ENCODE measurements at regions not wholly inside any gene's neighbourhood (a gene's known extent, or its start where the extent isn't known, plus 50 kb on each side); places are given as distances from the start of the nearest gene placed in this dataset.
"Not testable (repeated sequence)": the region's sequence is repeated elsewhere in the genome, so short reads cannot be mapped to it uniquely, and the experiment has no call there.

GRCh38 chr19:29873801-29874575 is 62.2 kb downstream of the CCNE1 start:
- H3K36me3 ChIP-seq (ENCODE audit: control insufficient read depth in 1 of 2, insufficient read depth in 2 of 2, low read depth in 1 of 2, low read length in 2 of 2) = no peaks in the 10 kb centered on the region
- peak overlapping the region in 1 of 2 experiments; percentile 33 for H3K4me3 ChIP-seq (ENCODE audit: insufficient read depth in 1 of 2, low read depth in 1 of 2, low read length in 2 of 2)
- H2BK5ac ChIP-seq (ENCODE audit: low read depth, low read length, poor library complexity, severe bottlenecking) = no peak overlapping the region
- WGBS = 49% methylated on average over 40 of the region's 40 CpGs
- H3K18ac ChIP-seq (ENCODE audit: low read depth in 1 of 2, low read length in 2 of 2) = no peak overlapping the region
- no peak overlapping the region for H2BK15ac ChIP-seq (ENCODE audit: low read depth, poor library complexity, severe bottlenecking)
- no peak overlapping the region for H3K27ac ChIP-seq (ENCODE audit: low read length, poor library complexity, severe bottlenecking)
- H2AK5ac ChIP-seq (ENCODE audit: low read length, severe bottlenecking) = no peak overlapping the region
- H3K79me1 ChIP-seq (replicated peaks; ENCODE audit: low read length, poor library complexity, severe bottlenecking) = no peaks in the 10 kb centered on the region
- no peak overlapping the region for H3K23ac ChIP-seq (ENCODE audit: low read length in 2 of 2)
- no peaks in the 10 kb centered on the region for H3K9me3 ChIP-seq (ENCODE audit: control insufficient read depth, low read length)
- no peak for DNase-seq
- no peak overlapping the region for H4K8ac ChIP-seq (ENCODE audit: low read length)
- peaks cover 42 to 55% of the 10 kb centered on the region in 2 experiments for H3K27me3 ChIP-seq (ENCODE audit: control insufficient read depth in 1 of 2, insufficient read depth in 1 of 2, low read length in 2 of 2)
- H3K4me2 ChIP-seq (ENCODE audit: low read length, poor library complexity, severe bottlenecking) = no peak overlapping the region
- no peak overlapping the region for H4K91ac ChIP-seq (ENCODE audit: low read length)
- no peak overlapping the region for H2BK120ac ChIP-seq (ENCODE audit: low read depth, low read length)
- H2AFZ ChIP-seq (ENCODE audit: low read depth, low read length) = no peak overlapping the region
- H3K4me1 ChIP-seq (ENCODE audit: control insufficient read depth, insufficient read depth, low read depth, low read length) = peaks cover 16% of the 10 kb centered on the region
- no peak overlapping the region for H3K14ac ChIP-seq (ENCODE audit: low read length in 2 of 2)
- no peak overlapping the region for H2BK12ac ChIP-seq (ENCODE audit: low read length in 2 of 2)
- no peak overlapping the region for H3K9ac ChIP-seq (ENCODE audit: low read length)
- H3K4ac ChIP-seq (ENCODE audit: low read depth in 1 of 2, low read length in 2 of 2) = no peak overlapping the region

GRCh38 chr19:29875931-29876330 is 64.1 kb downstream of the CCNE1 start:
- Histone ChIP-seq H3K9me3 (ENCODE audit: control insufficient read depth, low read length) (no peaks in the 10 kb centered on the region), H2BK12ac (ENCODE audit: low read length in 2 of 2) (no peak overlapping the region), H3K23ac (ENCODE audit: low read length in 2 of 2) (no peak overlapping the region), H3K79me1 (replicated peaks; ENCODE audit: low read length, poor library complexity, severe bottlenecking) (no peaks in the 10 kb centered on the region), H2BK5ac (ENCODE audit: low read depth, low read length, poor library complexity, severe bottlenecking) (no peak overlapping the region), H2BK15ac (ENCODE audit: low read depth, poor library complexity, severe bottlenecking) (no peak overlapping the region), H3K4me3 (ENCODE audit: insufficient read depth in 1 of 2, low read depth in 1 of 2, low read length in 2 of 2) (no peak overlapping the region), H3K4me1 (ENCODE audit: control insufficient read depth, insufficient read depth, low read depth, low read length) (peaks cover 16% of the 10 kb centered on the region), H2BK120ac (ENCODE audit: low read depth, low read length) (no peak overlapping the region), H2AFZ (ENCODE audit: low read depth, low read length) (no peak overlapping the region), H4K91ac (ENCODE audit: low read length) (no peak overlapping the region), H4K8ac (ENCODE audit: low read length) (no peak overlapping the region), H3K27ac (ENCODE audit: low read length, poor library complexity, severe bottlenecking) (no peak overlapping the region), H2AK5ac (ENCODE audit: low read length, severe bottlenecking) (no peak overlapping the region), H3K14ac (ENCODE audit: low read length in 2 of 2) (no peak overlapping the region), H3K4ac (ENCODE audit: low read depth in 1 of 2, low read length in 2 of 2) (no peak overlapping the region), H3K9ac (ENCODE audit: low read length) (no peak overlapping the region), H3K36me3 (ENCODE audit: control insufficient read depth in 1 of 2, insufficient read depth in 2 of 2, low read depth in 1 of 2, low read length in 2 of 2) (no peaks in the 10 kb centered on the region), H3K4me2 (ENCODE audit: low read length, poor library complexity, severe bottlenecking) (no peak overlapping the region), H3K27me3 (ENCODE audit: control insufficient read depth in 1 of 2, insufficient read depth in 1 of 2, low read length in 2 of 2) (peaks cover 50 to 66% of the 10 kb centered on the region in 2 experiments), H3K18ac (ENCODE audit: low read depth in 1 of 2, low read length in 2 of 2) (no peak overlapping the region)
- no peak for DNase-seq
- 84% methylated on average over 6 of the region's 7 CpGs for WGBS

- no peak overlapping the region for H3K9ac ChIP-seq (ENCODE audit: low read length)
- H3K4me3 ChIP-seq (ENCODE audit: insufficient read depth in 1 of 2, low read depth in 1 of 2, low read length in 2 of 2) = peak overlapping the region in 1 of 2 experiments; percentile 33
- no peak overlapping the region for H2AK5ac ChIP-seq (ENCODE audit: low read length, severe bottlenecking)
- WGBS = 78% methylated on average over 5 of the region's 6 CpGs
- H3K4ac ChIP-seq (ENCODE audit: low read depth in 1 of 2, low read length in 2 of 2) = no peak overlapping the region
- H2BK12ac ChIP-seq (ENCODE audit: low read length in 2 of 2) = no peak overlapping the region
- H3K4me1 ChIP-seq (ENCODE audit: control insufficient read depth, insufficient read depth, low read depth, low read length) = peaks cover 17% of the 10 kb centered on the region
- no peaks in the 10 kb centered on the region for H3K36me3 ChIP-seq (ENCODE audit: control insufficient read depth in 1 of 2, insufficient read depth in 2 of 2, low read depth in 1 of 2, low read length in 2 of 2)
- DNase-seq = no peak
- H3K27me3 ChIP-seq (ENCODE audit: control insufficient read depth in 1 of 2, insufficient read depth in 1 of 2, low read length in 2 of 2) = peaks cover 50 to 61% of the 10 kb centered on the region in 2 experiments
- no peak overlapping the region for H4K8ac ChIP-seq (ENCODE audit: low read length)
- H3K4me2 ChIP-seq (ENCODE audit: low read length, poor library complexity, severe bottlenecking) = no peak overlapping the region
- H2BK15ac ChIP-seq (ENCODE audit: low read depth, poor library complexity, severe bottlenecking) = no peak overlapping the region
- H3K9me3 ChIP-seq (ENCODE audit: control insufficient read depth, low read length) = no peaks in the 10 kb centered on the region
- H2AFZ ChIP-seq (ENCODE audit: low read depth, low read length) = no peak overlapping the region
- H3K18ac ChIP-seq (ENCODE audit: low read depth in 1 of 2, low read length in 2 of 2) = no peak overlapping the region
- no peak overlapping the region for H2BK120ac ChIP-seq (ENCODE audit: low read depth, low read length)
- H4K91ac ChIP-seq (ENCODE audit: low read length) = no peak overlapping the region
- H2BK5ac ChIP-seq (ENCODE audit: low read depth, low read length, poor library complexity, severe bottlenecking) = no peak overlapping the region
- no peak overlapping the region for H3K27ac ChIP-seq (ENCODE audit: low read length, poor library complexity, severe bottlenecking)
- no peaks in the 10 kb centered on the region for H3K79me1 ChIP-seq (replicated peaks; ENCODE audit: low read length, poor library complexity, severe bottlenecking)
- H3K23ac ChIP-seq (ENCODE audit: low read length in 2 of 2) = no peak overlapping the region
- no peak overlapping the region for H3K14ac ChIP-seq (ENCODE audit: low read length in 2 of 2)
These were observed 64.6 kb downstream of the CCNE1 start for GRCh38 chr19:29876414-29876813.

GRCh38 chr19:29876908-29877307 is 65.1 kb downstream of the CCNE1 start:
- Histone ChIP-seq H3K27me3 (ENCODE audit: control insufficient read depth in 1 of 2, insufficient read depth in 1 of 2, low read length in 2 of 2) (peaks cover 48 to 60% of the 10 kb centered on the region in 2 experiments), H3K4me1 (ENCODE audit: control insufficient read depth, insufficient read depth, low read depth, low read length) (peaks cover 18% of the 10 kb centered on the region)
- not testable (repeated sequence) for H2AK5ac ChIP-seq (ENCODE audit: low read length, severe bottlenecking); DNase-seq; H3K4me2 ChIP-seq (ENCODE audit: low read length, poor library complexity, severe bottlenecking); H3K18ac ChIP-seq (ENCODE audit: low read depth in 1 of 2, low read length in 2 of 2); H3K23ac ChIP-seq (ENCODE audit: low read length in 2 of 2); H3K79me1 ChIP-seq (replicated peaks; ENCODE audit: low read length, poor library complexity, severe bottlenecking); H3K4me3 ChIP-seq (ENCODE audit: insufficient read depth in 1 of 2, low read depth in 1 of 2, low read length in 2 of 2); H3K4ac ChIP-seq (ENCODE audit: low read depth in 1 of 2, low read length in 2 of 2); H4K91ac ChIP-seq (ENCODE audit: low read length); H3K9ac ChIP-seq (ENCODE audit: low read length); H2BK5ac ChIP-seq (ENCODE audit: low read depth, low read length, poor library complexity, severe bottlenecking); H3K36me3 ChIP-seq (ENCODE audit: control insufficient read depth in 1 of 2, insufficient read depth in 2 of 2, low read depth in 1 of 2, low read length in 2 of 2); H2BK120ac ChIP-seq (ENCODE audit: low read depth, low read length); H4K8ac ChIP-seq (ENCODE audit: low read length); H2AFZ ChIP-seq (ENCODE audit: low read depth, low read length); H2BK12ac ChIP-seq (ENCODE audit: low read length in 2 of 2); H3K27ac ChIP-seq (ENCODE audit: low read length, poor library complexity, severe bottlenecking); H3K9me3 ChIP-seq (ENCODE audit: control insufficient read depth, low read length); H3K14ac ChIP-seq (ENCODE audit: low read length in 2 of 2); H2BK15ac ChIP-seq (ENCODE audit: low read depth, poor library complexity, severe bottlenecking)
- whole genome bisulfite sequencing = 77% methylated on average over 2 of the region's 4 CpGs
